MM.1S (cell line): ENCODE measurements at regions not wholly inside any gene's neighbourhood (a gene's known extent, or its start where the extent isn't known, plus 50 kb on each side); places are given as distances from the start of the nearest gene placed in this dataset.

ENCODE experiments used
- DNase-seq: peaks from one replicate; pipeline ENCODE4 v3.0.0-alpha.2; 2015
- H2AFZ ChIP-seq: fragments of 300-600 bp; sonication (generic); 2 replicates; pipeline ENCODE4 v1.6.0; 2016; ENCODE audit warnings: antibody characterized with exemption, low read length
- H3F3A ChIP-seq: fragments of 300-600 bp; sonication (generic); 2 replicates; pipeline ENCODE4 v1.6.1; 2016; ENCODE audit warnings: mild to moderate bottlenecking, antibody characterized with exemption, low read length, moderate library complexity, mixed read lengths; ENCODE audit not compliant: insufficient read depth
- H3K27ac ChIP-seq: fragments of 300-600 bp; sonication (generic); 2 replicates; pipeline ENCODE4 v1.5.1; 2016; ENCODE audit warnings: mild to moderate bottlenecking, low read length
- H3K27me3 ChIP-seq: fragments of 300-600 bp; sonication (generic); replicated peaks from 2 replicates; pipeline ENCODE4 v1.6.0; 2016; ENCODE audit warnings: low read length; ENCODE audit not compliant: insufficient read depth
- H3K36me3 ChIP-seq: fragments of 300-600 bp; sonication (generic); replicated peaks from 2 replicates; pipeline ENCODE4 v1.6.1; 2016; ENCODE audit warnings: mild to moderate bottlenecking, low read length, mixed read lengths; ENCODE audit not compliant: insufficient read depth
- H3K4me1 ChIP-seq: fragments of 300-600 bp; sonication (generic); 2 replicates; pipeline ENCODE4 v1.6.1; 2016; ENCODE audit warnings: low read length, mixed read lengths
- H3K4me2 ChIP-seq: fragments of 300-600 bp; sonication (generic); 2 replicates; pipeline ENCODE4 v1.6.0; 2016; ENCODE audit warnings: low read depth, low read length
- H3K4me3 ChIP-seq: fragments of 300-600 bp; sonication (generic); 2 replicates; pipeline ENCODE4 v1.5.1; 2016; ENCODE audit warnings: low read length, mixed read lengths
- H3K79me2 ChIP-seq: fragments of 300-600 bp; sonication (generic); 2 replicates; pipeline ENCODE4 v1.6.1; 2016; ENCODE audit warnings: mixed run types, low read length, mixed read lengths
- H3K9ac ChIP-seq: fragments of 300-600 bp; sonication (generic); 2 replicates; pipeline ENCODE4 v1.6.1; 2016; ENCODE audit warnings: low read length, mixed read lengths
- H3K9me2 ChIP-seq: fragments of 300-600 bp; sonication (generic); replicated peaks from 2 replicates; pipeline ENCODE4 v1.6.1; 2016; ENCODE audit warnings: mild to moderate bottlenecking, low read length, mixed read lengths; ENCODE audit not compliant: insufficient read depth
- H3K9me3 ChIP-seq: fragments of 300-600 bp; sonication (generic); replicated peaks from 2 replicates; pipeline ENCODE4 v1.6.1; 2016; ENCODE audit warnings: mild to moderate bottlenecking, low read length, mixed read lengths; ENCODE audit not compliant: insufficient read depth
- H4K20me1 ChIP-seq: fragments of 300-600 bp; sonication (generic); 2 replicates; pipeline ENCODE4 v1.6.1; 2016; ENCODE audit warnings: mild to moderate bottlenecking, low read length, moderate library complexity, mixed read lengths; ENCODE audit not compliant: insufficient read depth
- CTCF ChIP-seq: fragments of 300-600 bp; sonication (generic); IDR thresholded peaks from 2 replicates; pipeline ENCODE4 v1.5.1; 2016; ENCODE audit warnings: antibody characterized with exemption, low read length, mixed read lengths
- EZH2 ChIP-seq: fragments of 300-600 bp; sonication (generic); optimal IDR thresholded peaks from 2 replicates; pipeline ENCODE3; 2017; ENCODE audit warnings: low read depth, mild to moderate bottlenecking, antibody characterized with exemption, low read length, mixed read lengths
- EZH2phosphoT487 ChIP-seq: fragments of 300-600 bp; sonication (generic); IDR thresholded peaks from 2 replicates; pipeline ENCODE4 v1.6.1; 2018; ENCODE audit warnings: antibody characterized with exemption, low read length

- H3K4me1 ChIP-seq: no peaks in the 10 kb centered on the region
- DNase-seq: no peak
- no peaks in the 10 kb centered on the region for H3K79me2 ChIP-seq
- no peak overlapping the region for H2AFZ ChIP-seq
- no peaks in the 10 kb centered on the region for H3K36me3 ChIP-seq
- no peak overlapping the region for H3K9ac ChIP-seq
- H3F3A ChIP-seq: no peaks in the 10 kb centered on the region
- no peaks in the 10 kb centered on the region for H3K9me3 ChIP-seq
- no peaks in the 10 kb centered on the region for H3K9me2 ChIP-seq
- H4K20me1 ChIP-seq: no peaks in the 10 kb centered on the region
- H3K27me3 ChIP-seq: no peaks in the 10 kb centered on the region
- H3K4me2 ChIP-seq: no peak overlapping the region
- TF ChIP-seq CTCF (no peak), EZH2 (no peak), EZH2phosphoT487 (no peak)
- H3K27ac ChIP-seq: no peak overlapping the region
- no peak overlapping the region for H3K4me3 ChIP-seq
Observed at GRCh38 chr3:3579658-3580057, 219.6 kb upstream of the LRRN1 start.

- H3K9me2 ChIP-seq: no peaks in the 10 kb centered on the region
- no peaks in the 10 kb centered on the region for H3K4me1 ChIP-seq
- H3K4me2 ChIP-seq: no peak overlapping the region
- no peak for TF ChIP-seq EZH2phosphoT487
- TF ChIP-seq EZH2: no peak
- no peak for TF ChIP-seq CTCF
- H3F3A ChIP-seq: no peaks in the 10 kb centered on the region
- no peaks in the 10 kb centered on the region for H4K20me1 ChIP-seq
- H3K79me2 ChIP-seq: no peaks in the 10 kb centered on the region
- no peak overlapping the region for H3K27ac ChIP-seq
- no peak overlapping the region for H2AFZ ChIP-seq
- H3K27me3 ChIP-seq: no peaks in the 10 kb centered on the region
- no peak overlapping the region for H3K9ac ChIP-seq
- no peak overlapping the region for H3K4me3 ChIP-seq
- no peaks in the 10 kb centered on the region for H3K9me3 ChIP-seq
- no peaks in the 10 kb centered on the region for H3K36me3 ChIP-seq
- DNase-seq: no peak
Observed at GRCh38 chr3:3578718-3579117, 220.5 kb upstream of the LRRN1 start.

GRCh38 chr3:3577823-3578222 is 221.4 kb upstream of the LRRN1 start:
- no peaks in the 10 kb centered on the region for H4K20me1 ChIP-seq
- H3K27me3 ChIP-seq: no peaks in the 10 kb centered on the region
- no peaks in the 10 kb centered on the region for H3K9me3 ChIP-seq
- DNase-seq: no peak
- no peak overlapping the region for H3K9ac ChIP-seq
- no peaks in the 10 kb centered on the region for H3F3A ChIP-seq
- no peaks in the 10 kb centered on the region for H3K4me1 ChIP-seq
- no peaks in the 10 kb centered on the region for H3K9me2 ChIP-seq
- H3K27ac ChIP-seq: no peak overlapping the region
- H2AFZ ChIP-seq: no peak overlapping the region
- no peaks in the 10 kb centered on the region for H3K36me3 ChIP-seq
- H3K4me2 ChIP-seq: no peak overlapping the region
- no peak overlapping the region for H3K4me3 ChIP-seq
- TF ChIP-seq EZH2phosphoT487: no peak
- no peaks in the 10 kb centered on the region for H3K79me2 ChIP-seq

- TF ChIP-seq CTCF (no peak), EZH2phosphoT487 (no peak), EZH2 (no peak)
- Histone ChIP-seq H3K79me2 (no peaks in the 10 kb centered on the region), H2AFZ (no peak overlapping the region), H3K4me3 (no peak overlapping the region), H3K4me2 (no peak overlapping the region), H3K27ac (no peak overlapping the region), H3K9me2 (no peaks in the 10 kb centered on the region), H3F3A (no peaks in the 10 kb centered on the region), H3K36me3 (no peaks in the 10 kb centered on the region), H3K27me3 (no peaks in the 10 kb centered on the region), H3K4me1 (no peaks in the 10 kb centered on the region), H4K20me1 (no peaks in the 10 kb centered on the region), H3K9ac (no peak overlapping the region), H3K9me3 (no peaks in the 10 kb centered on the region)
- DNase-seq: no peak
Observed at GRCh38 chr3:3573341-3573740, 225.9 kb upstream of the LRRN1 start.
